AG20443 (cell line): ENCODE measurements at regions not wholly inside any gene's neighbourhood (a gene's known extent, or its start where the extent isn't known, plus 50 kb on each side); places are given as distances from the start of the nearest gene placed in this dataset.
A peak's percentile ranks its signal among the peaks of the same experiment; 100 is the strongest.
"Not testable (repeated sequence)": the region's sequence is repeated elsewhere in the genome, so short reads cannot be mapped to it uniquely, and the experiment has no call there.

Source experiments
- DNase-seq: peaks from one replicate; pipeline ENCODE4 v3.0.0; 2012; ENCODE audit warnings: low spot score, mixed read lengths

- no peak for DNase-seq
Observed at GRCh38 chr20:51187261-51187660, 164.4 kb upstream of the KCNG1 start.

- no peak for DNase-seq
Observed at GRCh38 chr20:51185861-51186260, 163.0 kb upstream of the KCNG1 start.

- no peak for DNase-seq
Observed at GRCh38 chr20:51185277-51185676, 162.4 kb upstream of the KCNG1 start.

GRCh38 chr20:51184289-51184688 lies 161.4 kb upstream of the KCNG1 start:
- peak; percentile 70 for DNase-seq

- no peak for DNase-seq
Observed at GRCh38 chr20:51183451-51183850, 160.5 kb upstream of the KCNG1 start.

- DNase-seq: no peak
Observed at GRCh38 chr20:51182571-51182970, 159.7 kb upstream of the KCNG1 start.

- DNase-seq: no peak
Observed at GRCh38 chr20:51178153-51178552, 155.2 kb upstream of the KCNG1 start.

- no peak for DNase-seq
Observed at GRCh38 chr20:51176876-51177275, 154.0 kb upstream of the KCNG1 start.

GRCh38 chr20:51176446-51176845 lies 153.5 kb upstream of the KCNG1 start:
- DNase-seq: no peak

- no peak for DNase-seq
Observed at GRCh38 chr20:51175724-51176123, 152.8 kb upstream of the KCNG1 start.

- no peak for DNase-seq
Observed at GRCh38 chr20:51175156-51175555, 152.2 kb upstream of the KCNG1 start.

GRCh38 chr20:51174536-51174935 lies 151.6 kb upstream of the KCNG1 start:
- DNase-seq: no peak

- no peak for DNase-seq
Observed at GRCh38 chr20:51172558-51173428, 149.9 kb upstream of the KCNG1 start.

GRCh38 chr20:51171141-51171540 lies 148.2 kb upstream of the KCNG1 start:
- no peak for DNase-seq

GRCh38 chr20:51169813-51170212 lies 146.9 kb upstream of the KCNG1 start:
- DNase-seq: no peak

GRCh38 chr20:51167911-51168310 lies 145.0 kb upstream of the KCNG1 start:
- not testable (repeated sequence) for DNase-seq

- no peak for DNase-seq
Observed at GRCh38 chr20:51166489-51166888, 143.6 kb upstream of the KCNG1 start.

GRCh38 chr20:51165131-51165530 lies 142.2 kb upstream of the KCNG1 start:
- DNase-seq: no peak

- DNase-seq: no peak
Observed at GRCh38 chr20:51164731-51165130, 141.8 kb upstream of the KCNG1 start.

- DNase-seq: no peak
Observed at GRCh38 chr20:51163996-51164600, 141.2 kb upstream of the KCNG1 start.

GRCh38 chr20:51162015-51162414 lies 139.1 kb upstream of the KCNG1 start:
- no peak for DNase-seq

- no peak for DNase-seq
Observed at GRCh38 chr20:51160821-51161220, 137.9 kb upstream of the KCNG1 start.

GRCh38 chr20:51159981-51160380 lies 137.1 kb upstream of the KCNG1 start:
- DNase-seq: no peak

- no peak for DNase-seq
Observed at GRCh38 chr20:51159303-51159702, 136.4 kb upstream of the KCNG1 start.
